ENCODE measurements at regions not wholly inside any gene's neighbourhood (a gene's known extent, or its start where the extent isn't known, plus 50 kb on each side); places are given as distances from the start of the nearest gene placed in this dataset.

- ATAC-seq: no peak
- TF ChIP-seq TOX (CRISPR knock-in tag; IDR thresholded peaks at IDR 0.05; ENCODE audit: borderline replicate concordance) (no peak), OSR1 (CRISPR knock-in tag; IDR thresholded peaks at IDR 0.05) (no peak), GLIS3 (CRISPR knock-in tag; IDR thresholded peaks at IDR 0.05) (no peak), ESRRG (CRISPR knock-in tag; IDR thresholded peaks at IDR 0.05) (no peak), ARNTL (CRISPR knock-in tag; IDR thresholded peaks at IDR 0.05; ENCODE audit: borderline replicate concordance, low read depth) (no peak), ZC3H10 (CRISPR knock-in tag; IDR thresholded peaks at IDR 0.05) (no peak), POU6F1 (CRISPR knock-in tag; IDR thresholded peaks at IDR 0.05; ENCODE audit: borderline replicate concordance, low read depth) (no peak), BACH2 (CRISPR knock-in tag; IDR thresholded peaks at IDR 0.05; ENCODE audit: borderline replicate concordance) (no peak), ISL1 (CRISPR knock-in tag; IDR thresholded peaks at IDR 0.05) (no peak), PATZ1 (CRISPR knock-in tag; IDR thresholded peaks at IDR 0.05; ENCODE audit: borderline replicate concordance) (no peak), CSDC2 (CRISPR knock-in tag; IDR thresholded peaks at IDR 0.05) (no peak), TCF4 (CRISPR knock-in tag; IDR thresholded peaks at IDR 0.05; ENCODE audit: borderline replicate concordance) (no peak), ZNF70 (CRISPR knock-in tag; IDR thresholded peaks at IDR 0.05) (no peak), ZNF8 (CRISPR knock-in tag; IDR thresholded peaks at IDR 0.05) (no peak)
Measured at GRCh38 chr16:77093309-77093708, 97.7 kb upstream of the MON1B start.

- no peak for ATAC-seq
- TF ChIP-seq ISL1 (CRISPR knock-in tag; IDR thresholded peaks at IDR 0.05) (no peak), POU6F1 (CRISPR knock-in tag; IDR thresholded peaks at IDR 0.05; ENCODE audit: borderline replicate concordance, low read depth) (no peak), ZNF565 (CRISPR knock-in tag; conservative IDR thresholded peaks at IDR 0.05; ENCODE audit: low read depth) (no peak), ZFP30 (CRISPR knock-in tag; IDR thresholded peaks at IDR 0.05) (no peak), ARNTL (CRISPR knock-in tag; IDR thresholded peaks at IDR 0.05; ENCODE audit: borderline replicate concordance, low read depth) (no peak), OSR1 (CRISPR knock-in tag; IDR thresholded peaks at IDR 0.05) (no peak), ZC3H10 (CRISPR knock-in tag; IDR thresholded peaks at IDR 0.05) (no peak), CSDC2 (CRISPR knock-in tag; IDR thresholded peaks at IDR 0.05) (no peak), PPARA (CRISPR knock-in tag; IDR thresholded peaks at IDR 0.05; ENCODE audit: borderline replicate concordance) (no peak), TSHZ2 (CRISPR knock-in tag; IDR thresholded peaks at IDR 0.05) (no peak), TOX (CRISPR knock-in tag; IDR thresholded peaks at IDR 0.05; ENCODE audit: borderline replicate concordance) (no peak), TCF4 (CRISPR knock-in tag; IDR thresholded peaks at IDR 0.05; ENCODE audit: borderline replicate concordance) (no peak), GLIS3 (CRISPR knock-in tag; IDR thresholded peaks at IDR 0.05) (no peak)
Measured at GRCh38 chr16:77093999-77094398, 97.0 kb upstream of the MON1B start.

GRCh38 chr16:77111056-77111565 is 79.9 kb upstream of the MON1B start:
- no peak for ATAC-seq
- TF ChIP-seq TOX (CRISPR knock-in tag; IDR thresholded peaks at IDR 0.05; ENCODE audit: borderline replicate concordance) (no peak), PPARA (CRISPR knock-in tag; IDR thresholded peaks at IDR 0.05; ENCODE audit: borderline replicate concordance) (no peak), ZC3H10 (CRISPR knock-in tag; IDR thresholded peaks at IDR 0.05) (no peak), CREB5 (CRISPR knock-in tag; IDR thresholded peaks at IDR 0.05; ENCODE audit: low read depth) (no peak), BACH2 (CRISPR knock-in tag; IDR thresholded peaks at IDR 0.05; ENCODE audit: borderline replicate concordance) (no peak), ZNF8 (CRISPR knock-in tag; IDR thresholded peaks at IDR 0.05) (no peak), ISL1 (CRISPR knock-in tag; IDR thresholded peaks at IDR 0.05) (no peak)

Data from SK-N-SH treated with all-trans-retinoic acid at 6 μM for 48 hours (cell line).